H9 (cell line): ENCODE measurements at regions not wholly inside any gene's neighbourhood (a gene's known extent, or its start where the extent isn't known, plus 50 kb on each side); places are given as distances from the start of the nearest gene placed in this dataset.
A peak's percentile ranks its signal among the peaks of the same experiment; 100 is the strongest.

Experiments used
- DNase-seq: peaks from one replicate; pipeline ENCODE4 v3.0.0-alpha.2; 2017
- H2AFZ ChIP-seq: one replicate; pipeline ENCODE4 v1.6.1; 2013; ENCODE audit warnings: mild to moderate bottlenecking, low read length, control low read depth, moderate library complexity
- H2AK5ac ChIP-seq: 2 replicates; pipeline ENCODE4 v1.6.1; 2013; ENCODE audit warnings: low read length, control low read depth, mixed read lengths; ENCODE audit not compliant: insufficient read length
- H2BK120ac ChIP-seq: one replicate; pipeline ENCODE4 v1.6.1; 2013; ENCODE audit warnings: low read depth, mild to moderate bottlenecking, low read length, control low read depth, inconsistent platforms; ENCODE audit not compliant: poor library complexity, severe bottlenecking
- H2BK12ac ChIP-seq: 2 replicates; pipeline ENCODE4 v1.6.1; 2013; ENCODE audit warnings: low read length, control low read depth, mixed read lengths, low read depth; ENCODE audit not compliant: insufficient read length
- H2BK15ac ChIP-seq: 2 replicates; pipeline ENCODE4 v1.6.1; 2013; ENCODE audit warnings: low read depth, low read length, control low read depth
- H2BK20ac ChIP-seq: one replicate; pipeline ENCODE4 v1.6.1; 2013; ENCODE audit warnings: low read depth, mild to moderate bottlenecking, low read length, control low read depth, inconsistent platforms; ENCODE audit not compliant: poor library complexity, severe bottlenecking
- H2BK5ac ChIP-seq: 2 replicates; pipeline ENCODE4 v1.6.1; 2013; ENCODE audit warnings: low read length, control low read depth, mixed read lengths; ENCODE audit not compliant: insufficient read length
- H3K14ac ChIP-seq: 2 replicates; pipeline ENCODE4 v1.6.1; 2013; ENCODE audit warnings: low read length, control low read depth; ENCODE audit not compliant: insufficient read depth
- H3K18ac ChIP-seq: 2 replicates; pipeline ENCODE4 v1.6.1; 2013; ENCODE audit warnings: low read depth, mild to moderate bottlenecking, mixed read lengths, low read length, control low read depth; ENCODE audit not compliant: insufficient read length
- H3K23ac ChIP-seq: 2 replicates; pipeline ENCODE4 v1.6.1; 2013; ENCODE audit warnings: low read length, control low read depth, mixed read lengths, low read depth; ENCODE audit not compliant: insufficient read length
- H3K23me2 ChIP-seq: 2 replicates; pipeline ENCODE4 v1.6.1; 2013; ENCODE audit warnings: low read depth, mild to moderate bottlenecking, mixed read lengths, low read length, control low read depth; ENCODE audit not compliant: insufficient read length, poor library complexity, severe bottlenecking
- H3K27ac ChIP-seq: 2 replicates; pipeline ENCODE4 v1.5.1; 2013; ENCODE audit warnings: low read length, control low read depth, mixed read lengths, low read depth; ENCODE audit not compliant: insufficient read length
- H3K27me3 ChIP-seq: 2 replicates; pipeline ENCODE4 v1.6.1; 2013; ENCODE audit warnings: low read length, control low read depth, inconsistent platforms; ENCODE audit not compliant: insufficient read depth
- H3K4ac ChIP-seq: 2 replicates; pipeline ENCODE4 v1.6.1; 2013; ENCODE audit warnings: low read depth, mild to moderate bottlenecking, control low read depth, inconsistent platforms, low read length, moderate library complexity
- H3K4me1 ChIP-seq: 2 replicates; pipeline ENCODE4 v1.6.1; 2013; ENCODE audit warnings: low read length, control low read depth, inconsistent platforms; ENCODE audit not compliant: insufficient read depth
- H3K4me2 ChIP-seq: 2 replicates; pipeline ENCODE4 v1.6.1; 2013; ENCODE audit warnings: low read length, control low read depth, mixed read lengths; ENCODE audit not compliant: insufficient read length, insufficient read depth
- H3K56ac ChIP-seq: 2 replicates; pipeline ENCODE4 v1.6.1; 2013; ENCODE audit warnings: low read depth, mild to moderate bottlenecking, mixed read lengths, low read length, control low read depth; ENCODE audit not compliant: insufficient read length
- H3K79me1 ChIP-seq: 2 replicates; pipeline ENCODE4 v1.6.1; 2013; ENCODE audit warnings: low read depth, mild to moderate bottlenecking, moderate library complexity, low read length, control low read depth, inconsistent platforms; ENCODE audit not compliant: insufficient read depth, poor library complexity, severe bottlenecking
- H3K79me2 ChIP-seq: 2 replicates; pipeline ENCODE4 v1.6.1; 2013; ENCODE audit warnings: low read length, control low read depth, inconsistent platforms; ENCODE audit not compliant: insufficient read depth
- H3K9ac ChIP-seq: 2 replicates; pipeline ENCODE4 v1.6.1; 2013; ENCODE audit warnings: low read length, control low read depth, mixed read lengths; ENCODE audit not compliant: insufficient read length; ENCODE audit errors: extremely low read depth
- H3K9me3 ChIP-seq: one replicate; pipeline ENCODE4 v1.6.1; 2013; ENCODE audit warnings: low read depth, low read length, inconsistent platforms; ENCODE audit not compliant: control insufficient read depth
- H3T11ph ChIP-seq: one replicate; pipeline ENCODE4 v1.6.1; 2013; ENCODE audit warnings: mild to moderate bottlenecking, low read length, control low read depth, inconsistent platforms
- H4K20me1 ChIP-seq: one replicate; pipeline ENCODE4 v1.6.1; 2013; ENCODE audit not compliant: control insufficient read depth, insufficient read length, insufficient read depth
- H4K5ac ChIP-seq: 2 replicates; pipeline ENCODE4 v1.6.1; 2013; ENCODE audit warnings: low read depth, mild to moderate bottlenecking, mixed read lengths, low read length, control low read depth; ENCODE audit not compliant: insufficient read length
- H4K8ac ChIP-seq: replicated peaks from 2 replicates; pipeline ENCODE4 v1.6.1; 2013; ENCODE audit warnings: low read length, control low read depth, mixed read lengths, low read depth; ENCODE audit not compliant: insufficient read length
- H4K91ac ChIP-seq: 2 replicates; pipeline ENCODE4 v1.6.1; 2013; ENCODE audit warnings: low read depth, mild to moderate bottlenecking, moderate library complexity, mixed read lengths, low read length, control low read depth; ENCODE audit not compliant: insufficient read length
- H3K27ac Mint-ChIP-seq, 3 experiments: 2 replicates in 2 of 3; 3 replicates in 1 of 3; pipeline ENCODE4 v1.8.0; 2020 to 2021; ENCODE audit warnings: mixed read lengths in 3 of 3, mild to moderate bottlenecking in 1 of 3, moderate library complexity in 1 of 3
- H3K27me3 Mint-ChIP-seq: 2 replicates; pipeline ENCODE4 v1.8.0; 2021; ENCODE audit warnings: low read depth, mild to moderate bottlenecking, moderate library complexity, mixed read lengths
- H3K36me3 Mint-ChIP-seq, 3 experiments: 2 replicates in 2 of 3; 3 replicates in 1 of 3; pipeline ENCODE4 v1.8.0; 2020 to 2021; ENCODE audit warnings: low read depth in 3 of 3, mixed read lengths in 3 of 3; ENCODE audit not compliant: insufficient read depth in 1 of 3
- H3K4me1 Mint-ChIP-seq, 2 experiments: 2 replicates each; pipeline ENCODE4 v1.8.0; 2020; ENCODE audit warnings: mixed read lengths in 2 of 2
- H3K4me3 Mint-ChIP-seq, 2 experiments: 2 replicates in 1 of 2; 3 replicates in 1 of 2; pipeline ENCODE4 v1.8.0; 2020 to 2021; ENCODE audit warnings: mild to moderate bottlenecking in 2 of 2, mixed read lengths in 2 of 2, moderate library complexity in 1 of 2
- H3K9me3 Mint-ChIP-seq, 2 experiments: 2 replicates in 1 of 2; 3 replicates in 1 of 2; pipeline ENCODE4 v1.8.0; 2020; ENCODE audit warnings: mild to moderate bottlenecking in 2 of 2, mixed read lengths in 2 of 2, moderate library complexity in 1 of 2
- WGBS: extraction: QIAGEN DNeasy Blood & Tissue Kit; methylation state at CpG from one replicate; pipeline ENCODE4 v1.1.7; 2013; ENCODE audit warnings: missing lambda C conversion rate, low lambda C conversion rate, mixed read lengths; ENCODE audit not compliant: insufficient read length; ENCODE audit errors: extremely low coverage; 5-methylcytosine and 5-hydroxymethylcytosine counted together
- TF ChIP-seq, protein P1 (sequence below): fragments of 200-600 bp; sonication (generic); conservative IDR thresholded peaks from 3 replicates; pipeline ENCODE4 v1.8.0; 2021; ENCODE audit warnings: antibody characterized with exemption, mild to moderate bottlenecking

GRCh38 chr11:114972105-114972504 is 293.8 kb downstream of the NXPE2 start:
- Histone ChIP-seq H2BK120ac (no peak overlapping the region), H3K4me2 (peak overlapping the region; percentile 31)

More at GRCh38 chr11:114972105-114972504, 293.8 kb downstream of the NXPE2 start:
- Histone ChIP-seq H4K8ac (no peak overlapping the region), H3K18ac (no peak overlapping the region), H3K4ac (no peak overlapping the region), H2BK20ac (no peak overlapping the region), H3K79me1 (no peaks in the 10 kb centered on the region), H3K9me3 (no peaks in the 10 kb centered on the region), H3K56ac (no peak overlapping the region), H3K27me3 (no peaks in the 10 kb centered on the region), H2AK5ac (no peak overlapping the region), H4K91ac (no peak overlapping the region), H3K4me1 (peaks cover 14% of the 10 kb centered on the region), H3K27ac (no peak overlapping the region), H2BK5ac (no peak overlapping the region), H2BK12ac (no peak overlapping the region), H2BK15ac (no peak overlapping the region), H3K9ac (no peak overlapping the region), H3K23me2 (no peaks in the 10 kb centered on the region), H3K79me2 (no peaks in the 10 kb centered on the region), H2AFZ (no peak overlapping the region), H4K5ac (no peak overlapping the region), H3K14ac (no peak overlapping the region), H3K23ac (no peak overlapping the region), H3T11ph (no peak overlapping the region), H4K20me1 (no peaks in the 10 kb centered on the region)
- no peak overlapping the region for H3K27ac Mint-ChIP-seq
- TF ChIP-seq, protein P1, sequence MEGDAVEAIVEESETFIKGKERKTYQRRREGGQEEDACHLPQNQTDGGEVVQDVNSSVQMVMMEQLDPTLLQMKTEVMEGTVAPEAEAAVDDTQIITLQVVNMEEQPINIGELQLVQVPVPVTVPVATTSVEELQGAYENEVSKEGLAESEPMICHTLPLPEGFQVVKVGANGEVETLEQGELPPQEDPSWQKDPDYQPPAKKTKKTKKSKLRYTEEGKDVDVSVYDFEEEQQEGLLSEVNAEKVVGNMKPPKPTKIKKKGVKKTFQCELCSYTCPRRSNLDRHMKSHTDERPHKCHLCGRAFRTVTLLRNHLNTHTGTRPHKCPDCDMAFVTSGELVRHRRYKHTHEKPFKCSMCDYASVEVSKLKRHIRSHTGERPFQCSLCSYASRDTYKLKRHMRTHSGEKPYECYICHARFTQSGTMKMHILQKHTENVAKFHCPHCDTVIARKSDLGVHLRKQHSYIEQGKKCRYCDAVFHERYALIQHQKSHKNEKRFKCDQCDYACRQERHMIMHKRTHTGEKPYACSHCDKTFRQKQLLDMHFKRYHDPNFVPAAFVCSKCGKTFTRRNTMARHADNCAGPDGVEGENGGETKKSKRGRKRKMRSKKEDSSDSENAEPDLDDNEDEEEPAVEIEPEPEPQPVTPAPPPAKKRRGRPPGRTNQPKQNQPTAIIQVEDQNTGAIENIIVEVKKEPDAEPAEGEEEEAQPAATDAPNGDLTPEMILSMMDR, result no peak
- no peak for DNase-seq
- H3K4me3 Mint-ChIP-seq, result no peak overlapping the region
- H3K36me3 Mint-ChIP-seq, result no peaks in the 10 kb centered on the region
- WGBS, result 100% methylated on average over 1 of the region's 2 CpGs
- H3K4me1 Mint-ChIP-seq, result peaks cover 8 to 10% of the 10 kb centered on the region in 2 experiments; a peak in 3 of 4 replicates
- no peaks in the 10 kb centered on the region for H3K27me3 Mint-ChIP-seq
- no peaks in the 10 kb centered on the region for H3K9me3 Mint-ChIP-seq
